K562 (cell line): ENCODE measurements at regions not wholly inside any gene's neighbourhood (a gene's known extent, or its start where the extent isn't known, plus 50 kb on each side); places are given as distances from the start of the nearest gene placed in this dataset.

Experiments used
- ATAC-seq: fragments of 200-7000 bp; cut with Tn5 transposase; 3 replicates; pipeline ENCODE4 v1.9.1; 2020; ENCODE audit warnings: moderate library complexity
- BruUV-seq: library from RNA; stranded (reverse); fragments of 400-500 nt; replicated peaks from 2 replicates; lab custom pipeline; 2021; lab: Mats Ljungman, UMichigan
- CTCF ChIA-PET: fragments of 300-600 bp; formaldehyde crosslinking; extraction: SDS; loops from one replicate; lab custom pipeline; 2021; ENCODE audit warnings: low intra/inter-chr PET ratio; lab: Yijun Ruan, JAX
- POLR2A ChIA-PET: fragments of 300-600, 350-650 bp; sonication (Branson Sonifier 250); formaldehyde crosslinking; extraction: SDS; loops from one replicate; lab custom pipeline; 2021; ENCODE audit warnings: antibody characterized with exemption, inconsistent platforms; lab: Yijun Ruan, JAX
- DNase-seq, 4 experiments: peaks; one replicate each; pipeline versions ENCODE4 v3.0.0 to v3.0.0-alpha.2; 2011 to 2018; ENCODE audit warnings: low spot score in 3 of 4, mixed read lengths in 3 of 4; ENCODE audit errors: extremely low read depth in 1 of 4
- FAIRE-seq: peaks from 2 replicates; lab custom pipeline; 2011; peaks lifted over from hg19 to GRCh38; lab: Jason Lieb, UNC
- H2AFZ ChIP-seq: 2 replicates; pipeline ENCODE4 v1.6.0; 2011; ENCODE audit warnings: low read depth, low read length, control low read depth, inconsistent platforms
- H3K27ac ChIP-seq: fragments of 200-600 bp; 3 replicates; pipeline ENCODE4 v1.8.0; 2011; ENCODE audit warnings: low read depth, mild to moderate bottlenecking, control low read depth, inconsistent platforms, low read length, moderate library complexity, mixed read lengths; ENCODE audit errors: extremely low read depth
- H3K27me3 ChIP-seq, 2 experiments: fragments of 300-600 bp in 1 of 2; 2 replicates in 1 of 2; 3 replicates in 1 of 2; pipeline versions ENCODE4 v1.6.0 to v1.8.0; 2011; ENCODE audit warnings: inconsistent platforms in 2 of 2, low read length in 2 of 2, mild to moderate bottlenecking in 1 of 2, mixed read lengths in 1 of 2, moderate library complexity in 1 of 2; ENCODE audit not compliant: control insufficient read depth in 2 of 2, insufficient read depth in 2 of 2
- H3K36me3 ChIP-seq: fragments of 300-600 bp; 3 replicates; pipeline ENCODE4 v1.8.0; 2011; ENCODE audit warnings: mild to moderate bottlenecking, low read length, inconsistent platforms; ENCODE audit not compliant: control insufficient read depth, insufficient read depth
- H3K4me1 ChIP-seq, 2 experiments: fragments of 200-600 bp in 1 of 2; replicated peaks in 1 of 2; 2 replicates in 1 of 2; 3 replicates in 1 of 2; pipeline versions ENCODE4 v1.5.1 to v1.8.0; 2011; ENCODE audit warnings: inconsistent platforms in 2 of 2, low read length in 2 of 2, mild to moderate bottlenecking in 1 of 2, mixed read lengths in 1 of 2, moderate library complexity in 1 of 2; ENCODE audit not compliant: control insufficient read depth in 2 of 2, insufficient read depth in 2 of 2
- H3K4me2 ChIP-seq: 2 replicates; pipeline ENCODE4 v1.6.1; 2011; ENCODE audit warnings: low read length, control low read depth, inconsistent platforms, mixed read lengths; ENCODE audit not compliant: insufficient read depth
- H3K4me3 ChIP-seq: fragments of 200-600 bp; sonication (generic), shearing (Covaris generic); 2 replicates; pipeline ENCODE4 v1.5.1; 2016; ENCODE audit warnings: control low read depth, inconsistent platforms
- H3K79me2 ChIP-seq: fragments of 200-600 bp; 3 replicates; pipeline ENCODE4 v1.8.0; 2011; ENCODE audit warnings: low read length, inconsistent platforms; ENCODE audit not compliant: control insufficient read depth, insufficient read depth
- H3K9ac ChIP-seq, 2 experiments: 2 replicates each; pipeline versions ENCODE4 v1.6.0 to v1.6.1; 2011; ENCODE audit warnings: low read depth in 2 of 2, low read length in 2 of 2, control low read depth in 1 of 2, inconsistent platforms in 1 of 2, mild to moderate bottlenecking in 1 of 2, mixed read lengths in 1 of 2; ENCODE audit not compliant: insufficient read depth in 1 of 2
- H3K9me1 ChIP-seq: one replicate; pipeline ENCODE4 v1.6.0; 2011; ENCODE audit warnings: inconsistent platforms, mild to moderate bottlenecking, low read length, moderate library complexity; ENCODE audit not compliant: control insufficient read depth, insufficient read depth
- H3K9me3 ChIP-seq: replicated peaks from 2 replicates; pipeline ENCODE4 v1.5.1; 2011; ENCODE audit warnings: low read depth, low read length, inconsistent platforms; ENCODE audit not compliant: control insufficient read depth, insufficient read depth
- H4K20me1 ChIP-seq: replicated peaks from 2 replicates; pipeline ENCODE4 v1.6.1; 2011; ENCODE audit warnings: low read length, inconsistent platforms, mixed read lengths; ENCODE audit not compliant: control insufficient read depth, insufficient read depth
- ARID2 ChIP-seq: fragments of 450-650 bp; IDR thresholded peaks from 2 replicates; pipeline ENCODE4 v1.6.1; 2017; ENCODE audit warnings: antibody characterized with exemption, mild to moderate bottlenecking
- ARID3A ChIP-seq: IDR thresholded peaks from 2 replicates; pipeline ENCODE4 v1.6.1; 2012; ENCODE audit warnings: low read depth, low read length, improper control_type of control experiment, borderline replicate concordance
- CREB3 ChIP-seq: fragments of 450-650 bp; conservative IDR thresholded peaks from 2 replicates; pipeline ENCODE4 v1.6.1; 2016; ENCODE audit warnings: missing genetic modification characterization, low read depth, mild to moderate bottlenecking, missing compliant biosample characterization, moderate library complexity
- HDAC3 ChIP-seq: fragments of 450-650 bp; IDR thresholded peaks from 2 replicates; pipeline ENCODE4 v1.6.1; 2018; ENCODE audit warnings: borderline replicate concordance, mild to moderate bottlenecking, moderate library complexity; ENCODE audit not compliant: partially characterized antibody
- HINFP ChIP-seq: fragments of 450-650 bp; conservative IDR thresholded peaks from 2 replicates; pipeline ENCODE4 v1.6.1; 2016; ENCODE audit warnings: missing genetic modification characterization, low read depth, mild to moderate bottlenecking, control low read depth, missing compliant biosample characterization
- MAFG ChIP-seq: fragments of 450-650 bp; conservative IDR thresholded peaks from 2 replicates; pipeline ENCODE4 v1.6.1; 2016; ENCODE audit warnings: missing genetic modification characterization, missing compliant biosample characterization
- MAZ ChIP-seq, 2 experiments: fragments of 450-650 bp in 1 of 2; sonication (generic) in 1 of 2; formaldehyde crosslinking; IDR thresholded peaks in 1 of 2; conservative IDR thresholded peaks in 1 of 2; 2 replicates each; pipeline versions ENCODE4 v1.4.0 to v1.5.0; 2020; ENCODE audit warnings: mild to moderate bottlenecking in 1 of 2, missing genetic modification reagents in 1 of 2
- POLR2AphosphoS5 ChIP-seq: IDR thresholded peaks from 2 replicates; pipeline ENCODE4 v1.6.1; 2011; ENCODE audit warnings: mild to moderate bottlenecking, low read depth, low read length, moderate library complexity; ENCODE audit not compliant: control insufficient read depth, insufficient read depth
- SMAD4 ChIP-seq: fragments of 250-450 bp; sonication (Bioruptor Pico); conservative IDR thresholded peaks from 2 replicates; pipeline ENCODE4 v1.8.0; 2021; ENCODE audit warnings: inconsistent platforms, mild to moderate bottlenecking, moderate library complexity
- SP1 ChIP-seq: sonication (generic); formaldehyde crosslinking; IDR thresholded peaks from 2 replicates; pipeline ENCODE4 v1.8.1; 2022; ENCODE audit warnings: mild to moderate bottlenecking, missing genetic modification reagents
- SUPT5H ChIP-seq: fragments of 450-650 bp; IDR thresholded peaks from 2 replicates; pipeline ENCODE4 v1.6.1; 2016
- TAF1 ChIP-seq: IDR thresholded peaks from 2 replicates; pipeline ENCODE4 v1.6.1; 2011; ENCODE audit warnings: mild to moderate bottlenecking, low read length, moderate library complexity; ENCODE audit not compliant: insufficient read depth, control insufficient read depth, severe bottlenecking; ENCODE audit errors: extremely low read depth
- ZNF12 ChIP-seq: sonication (generic); formaldehyde crosslinking; IDR thresholded peaks from 2 replicates; pipeline ENCODE4 v1.4.0; 2020; ENCODE audit warnings: mild to moderate bottlenecking, missing genetic modification reagents
- ZNF175 ChIP-seq: fragments of 200-800 bp; sonication (Bioruptor generic); IDR thresholded peaks from 2 replicates; pipeline ENCODE4 v1.6.1; 2016; ENCODE audit warnings: low read depth, mild to moderate bottlenecking, missing genetic modification characterization, missing compliant biosample characterization
- ZNF347 ChIP-seq: fragments of 450-650 bp; formaldehyde crosslinking; IDR thresholded peaks from 2 replicates; pipeline ENCODE4 v1.4.0; 2020; ENCODE audit warnings: low read depth, mild to moderate bottlenecking, moderate library complexity
- ZNF431 ChIP-seq: sonication (generic); formaldehyde crosslinking; IDR thresholded peaks from 2 replicates; pipeline ENCODE4 v1.8.0; 2022; ENCODE audit warnings: mild to moderate bottlenecking, missing genetic modification reagents
- ZNF668 ChIP-seq: fragments of 250-450 bp; sonication (Bioruptor Pico); IDR thresholded peaks from 2 replicates; pipeline ENCODE4 v1.8.0; 2022; ENCODE audit warnings: mild to moderate bottlenecking, inconsistent platforms
- WGBS: fragments of 100-300 bp; shearing (Covaris generic); methylation state at CpG from one replicate; pipeline ENCODE4 v1.1.6; 2016; ENCODE audit warnings: low coverage, mixed read lengths; ENCODE audit not compliant: insufficient coverage; ENCODE audit errors: missing lambda C conversion rate; 5-methylcytosine and 5-hydroxymethylcytosine counted together
- in situ Hi-C: fragments of 300-500 bp; cut with MboI; formaldehyde crosslinking; loops from 4 replicates; pipeline ENCODE4 v1.15.0; 2018; ENCODE audit warnings: inconsistent platforms, mixed read lengths
- intact Hi-C: fragments of 100-400 bp; cut with micrococcal nuclease; formaldehyde crosslinking; loops from 2 replicates; pipeline ENCODE4 v1.14.2; 2022

- TF ChIP-seq ZNF668 (no peak), POLR2AphosphoS5 (no peak), CREB3 (tag) (no peak), SUPT5H (no peak), ARID3A (no peak), ARID2 (no peak), SP1 (CRISPR knock-in tag) (no peak), ZNF347 (CRISPR knock-in tag) (no peak), ZNF175 (no peak), HDAC3 (no peak)
- TF ChIP-seq, all 486 proteins: peak for 0
Observed at GRCh38 chr20:55174172-55174571, 698.8 kb downstream of the DOK5 start (continued).

GRCh38 chr20:55173601-55174000 lies 698.2 kb downstream of the DOK5 start:
- H3K4me2 ChIP-seq: no peak overlapping the region
- H4K20me1 ChIP-seq: no peaks in the 10 kb centered on the region
- TF ChIP-seq MAZ (CRISPR knock-in tag; conservative IDR thresholded peaks at IDR 0.05 in 1 of 2, IDR thresholded peaks at IDR 0.05 in 1 of 2) (no peak), HINFP (no peak), ZNF12 (no peak), TAF1 (no peak), ZNF431 (CRISPR knock-in tag) (no peak), HDAC3 (no peak), SMAD4 (CRISPR knock-in tag) (no peak), MAFG (no peak)
- BruUV-seq: no TSS peak
- no peak for FAIRE-seq
- WGBS: 21% methylated on average over 1 of the region's 1 CpG
- no peak overlapping the region for H3K9ac ChIP-seq
- POLR2A ChIA-PET: interaction anchor here (0.8 kb wide), 1 partner anchor 1129 kb away, joined by 3 read pairs; no protein-coding TSS in a partner anchor
- no peaks in the 10 kb centered on the region for H3K79me2 ChIP-seq
- no peak overlapping the region for H2AFZ ChIP-seq
- in situ Hi-C loops: no loop called here
- H3K9me1 ChIP-seq: no peaks in the 10 kb centered on the region
- no peaks in the 10 kb centered on the region for H3K9me3 ChIP-seq
- no peak for ATAC-seq
- no peaks in the 10 kb centered on the region for H3K36me3 ChIP-seq
- no peaks in the 10 kb centered on the region for H3K27me3 ChIP-seq
- intact Hi-C loops: no loop called here
- no peaks in the 10 kb centered on the region for H3K4me1 ChIP-seq
- H3K27ac ChIP-seq: no peak overlapping the region
- no peak for DNase-seq
- CTCF ChIA-PET: no interaction called here
- H3K4me3 ChIP-seq: no peak overlapping the region
